Stomach (tissue), 8 donors: ENCODE measurements at regions not wholly inside any gene's neighbourhood (a gene's known extent, or its start where the extent isn't known, plus 50 kb on each side); places are given as distances from the start of the nearest gene placed in this dataset.

Experiments
- DNase-seq, 2 donors: peaks; one replicate each; pipeline versions ENCODE4 v3.0.0 to v3.0.0-alpha.2; 2013 to 2019
- H3K27ac ChIP-seq, 5 donors: fragments of 200-600 bp in 4 of 5; sonication (generic) in 4 of 5; one replicate each; pipeline ENCODE4 v1.5.1; 2013 to 2019; ENCODE audit warnings: mild to moderate bottlenecking in 1 of 5, moderate library complexity in 1 of 5
- H3K27me3 ChIP-seq, 3 donors: fragments of 200-600 bp; sonication (generic); one replicate each; pipeline ENCODE4 v1.5.1; 2017 to 2019; ENCODE audit warnings: mixed run types in 1 of 3
- H3K36me3 ChIP-seq, 4 donors: fragments of 200-600 bp; sonication (generic); 1 replicate in 3 of 4; 2 replicates in 1 of 4; pipeline ENCODE4 v1.5.1; 2016 to 2019
- H3K4me1 ChIP-seq, 4 donors: fragments of 200-600 bp; sonication (generic); one replicate each; pipeline ENCODE4 v1.5.1; 2016 to 2019
- H3K4me3 ChIP-seq, 4 donors: fragments of 200-600 bp; sonication (generic) in 3 of 4; one replicate each; pipeline ENCODE4 v1.5.1; 2016 to 2019; ENCODE audit warnings: mild to moderate bottlenecking in 1 of 4
- H3K9me3 ChIP-seq, 4 donors: fragments of 200-600 bp; sonication (generic); one replicate each; pipeline ENCODE4 v1.5.1; 2016 to 2019
- EP300 ChIP-seq: sonication (generic); formaldehyde crosslinking; IDR thresholded peaks from one replicate; pipeline ENCODE4 v1.6.1; 2017; ENCODE audit warnings: antibody characterized with exemption
- POLR2A ChIP-seq, 4 donors: fragments of 450-650 bp; IDR thresholded peaks; one replicate each; pipeline ENCODE4 v1.6.1; 2016; ENCODE audit warnings: antibody characterized with exemption in 4 of 4, control low read depth in 2 of 4, mild to moderate bottlenecking in 1 of 4, moderate library complexity in 1 of 4
- POLR2AphosphoS5 ChIP-seq, 3 donors: sonication (generic); formaldehyde crosslinking; IDR thresholded peaks; one replicate each; pipeline ENCODE4 v1.6.1; 2016; ENCODE audit warnings: antibody characterized with exemption in 3 of 3
- WGBS, 5 donors: extraction: QIAGEN DNeasy Blood & Tissue Kit in 3 of 5; methylation state at CpG; one replicate each; pipeline versions ENCODE4 v1.1.5 to v1.1.7; 2013 to 2018; 5-methylcytosine and 5-hydroxymethylcytosine counted together
- intact Hi-C: fragments of 100-400 bp; cut with DNase I; formaldehyde crosslinking; loops from one replicate; pipeline ENCODE4 v1.15.1; 2023; ENCODE audit warnings: low total_unique reads
- TF ChIP-seq, protein P1 (sequence below), 7 experiments: fragments of 450-650 bp in 4 of 7; fragments of 200-600 bp in 3 of 7; sonication (generic) in 3 of 7; IDR thresholded peaks; one replicate each; pipeline ENCODE4 v1.5.1; 2016 to 2019; ENCODE audit warnings: antibody characterized with exemption in 7 of 7, control low read depth in 2 of 7, mild to moderate bottlenecking in 1 of 7
- donor health status: healthy with polysubstance abuse.
- donor health status: Bipolar disorder and iron deficiency.
- donor health status: healthy.

DNA sequence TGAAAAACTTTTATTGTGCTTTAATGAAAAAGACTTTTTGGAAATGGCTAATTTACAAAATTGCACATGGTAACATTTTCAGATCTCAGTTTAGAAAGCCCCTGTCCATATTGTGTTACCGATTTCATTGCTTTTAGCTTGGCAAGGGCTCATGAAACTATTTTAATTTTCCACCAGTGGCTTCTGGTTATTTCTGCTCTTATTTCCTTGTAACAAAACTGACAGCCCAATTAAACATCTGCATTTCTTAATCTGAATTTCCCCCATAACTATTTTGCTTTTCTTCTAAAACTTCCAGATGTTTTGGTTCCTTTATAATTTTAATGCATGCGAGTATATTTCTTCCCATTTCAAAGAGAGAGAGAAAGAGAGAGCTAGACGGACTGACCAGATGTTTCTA, 264.8 kb downstream of the PTPRC start:
- Histone ChIP-seq H3K4me3 (no peak overlapping the region), H3K4me1 (peaks cover 0 to 4% (median 0%) of the 10 kb centered on the region in 4 donors), H3K36me3 (peaks cover 0 to 6% (median 2%) of the 10 kb centered on the region in 4 donors), H3K9me3 (no peaks in the 10 kb centered on the region), H3K27me3 (no peaks in the 10 kb centered on the region), H3K27ac (no peak overlapping the region)
- DNase-seq = no peak
- intact Hi-C loops = no loop called here
- TF ChIP-seq POLR2A (IDR thresholded peaks at IDR 0.05) = no peak
- TF ChIP-seq EP300 = no peak
- TF ChIP-seq, protein P1, sequence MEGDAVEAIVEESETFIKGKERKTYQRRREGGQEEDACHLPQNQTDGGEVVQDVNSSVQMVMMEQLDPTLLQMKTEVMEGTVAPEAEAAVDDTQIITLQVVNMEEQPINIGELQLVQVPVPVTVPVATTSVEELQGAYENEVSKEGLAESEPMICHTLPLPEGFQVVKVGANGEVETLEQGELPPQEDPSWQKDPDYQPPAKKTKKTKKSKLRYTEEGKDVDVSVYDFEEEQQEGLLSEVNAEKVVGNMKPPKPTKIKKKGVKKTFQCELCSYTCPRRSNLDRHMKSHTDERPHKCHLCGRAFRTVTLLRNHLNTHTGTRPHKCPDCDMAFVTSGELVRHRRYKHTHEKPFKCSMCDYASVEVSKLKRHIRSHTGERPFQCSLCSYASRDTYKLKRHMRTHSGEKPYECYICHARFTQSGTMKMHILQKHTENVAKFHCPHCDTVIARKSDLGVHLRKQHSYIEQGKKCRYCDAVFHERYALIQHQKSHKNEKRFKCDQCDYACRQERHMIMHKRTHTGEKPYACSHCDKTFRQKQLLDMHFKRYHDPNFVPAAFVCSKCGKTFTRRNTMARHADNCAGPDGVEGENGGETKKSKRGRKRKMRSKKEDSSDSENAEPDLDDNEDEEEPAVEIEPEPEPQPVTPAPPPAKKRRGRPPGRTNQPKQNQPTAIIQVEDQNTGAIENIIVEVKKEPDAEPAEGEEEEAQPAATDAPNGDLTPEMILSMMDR (IDR thresholded peaks at IDR 0.05) = no peak
- TF ChIP-seq POLR2AphosphoS5 (IDR thresholded peaks at IDR 0.05) = no peak
- 69 to 86% (median 81%) methylated on average over 3 of the region's 3 CpGs for WGBS, 5 donors

DNA sequence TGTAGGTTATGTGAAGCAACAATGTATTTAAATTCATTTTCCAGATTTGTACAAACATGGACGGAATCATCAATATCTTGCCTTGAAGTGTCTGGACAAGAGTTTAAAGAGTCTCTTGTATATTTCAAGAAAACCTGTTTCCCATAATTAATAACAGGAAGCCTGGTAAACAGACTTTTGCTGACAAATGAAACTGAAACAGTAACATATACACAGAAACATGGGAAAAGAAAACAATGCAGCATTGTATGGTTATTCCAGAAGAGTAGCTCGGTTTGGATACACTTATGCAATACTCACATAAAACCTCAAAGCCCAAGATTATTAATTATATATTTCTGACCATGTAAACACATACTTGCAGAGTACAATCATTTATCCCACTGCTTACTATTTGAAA, 265.5 kb downstream of the PTPRC start:
- H3K4me1 ChIP-seq = peaks cover 0 to 4% (median 0%) of the 10 kb centered on the region in 4 donors
- WGBS, 5 donors = 45 to 51% (median 51%) methylated on average over 2 of the region's 2 CpGs
- no peak for TF ChIP-seq POLR2A (IDR thresholded peaks at IDR 0.05)
- no peak for TF ChIP-seq POLR2AphosphoS5 (IDR thresholded peaks at IDR 0.05)
- TF ChIP-seq EP300 = no peak
- TF ChIP-seq, protein P1 (IDR thresholded peaks at IDR 0.05) = no peak
- H3K27ac ChIP-seq = no peak overlapping the region
- intact Hi-C loops = no loop called here
- H3K9me3 ChIP-seq = no peaks in the 10 kb centered on the region
- peak in 1 of 2 donors; percentile 35 for DNase-seq
- peaks cover 0 to 6% (median under 1%) of the 10 kb centered on the region in 4 donors for H3K36me3 ChIP-seq
- H3K27me3 ChIP-seq = no peaks in the 10 kb centered on the region
- H3K4me3 ChIP-seq = no peak overlapping the region

DNA sequence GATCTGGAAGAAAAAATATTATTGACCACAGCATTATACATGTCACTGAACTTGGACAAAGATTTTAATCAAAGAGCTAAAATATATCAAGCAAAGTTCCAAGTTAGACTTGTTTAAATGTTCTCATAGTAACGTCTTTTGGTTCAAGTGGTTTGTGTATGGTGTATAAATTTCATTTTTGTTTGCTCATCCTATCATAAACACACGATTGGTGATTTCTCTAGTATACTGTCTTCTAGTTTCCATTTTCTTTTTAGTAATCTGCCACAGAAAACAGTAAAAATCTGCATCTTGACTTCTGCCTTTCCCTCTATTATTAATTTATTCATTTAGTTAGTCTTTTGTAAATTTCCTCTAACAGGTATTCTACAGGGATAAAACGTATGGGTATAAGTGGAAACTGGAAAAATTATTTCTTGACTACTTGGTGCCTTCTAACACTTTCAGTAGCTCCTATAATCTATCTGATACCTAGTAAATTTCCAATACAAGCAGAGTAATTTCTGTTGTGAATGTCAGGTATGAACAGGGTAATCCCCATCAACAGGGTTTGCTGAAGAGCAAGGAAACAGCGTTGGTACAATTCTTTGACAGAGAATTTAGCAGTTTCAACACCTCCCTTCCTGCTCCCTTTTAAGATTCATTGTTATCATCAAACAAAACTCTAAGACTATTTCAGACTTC, 268.0 kb downstream of the PTPRC start:
- Histone ChIP-seq H3K9me3 (no peaks in the 10 kb centered on the region), H3K36me3 (no peaks in the 10 kb centered on the region), H3K27me3 (no peaks in the 10 kb centered on the region), H3K4me1 (peaks cover 0 to 4% (median 0%) of the 10 kb centered on the region in 4 donors), H3K27ac (no peak overlapping the region), H3K4me3 (no peak overlapping the region)
- intact Hi-C loops = no loop called here
- TF ChIP-seq POLR2AphosphoS5 (IDR thresholded peaks at IDR 0.05) (no peak), POLR2A (IDR thresholded peaks at IDR 0.05) (no peak), EP300 (no peak)
- TF ChIP-seq, protein P1 (IDR thresholded peaks at IDR 0.05) = no peak
- no peak for DNase-seq
- WGBS, 5 donors = 58 to 64% (median 61%) methylated on average over 4 of the region's 4 CpGs

DNA sequence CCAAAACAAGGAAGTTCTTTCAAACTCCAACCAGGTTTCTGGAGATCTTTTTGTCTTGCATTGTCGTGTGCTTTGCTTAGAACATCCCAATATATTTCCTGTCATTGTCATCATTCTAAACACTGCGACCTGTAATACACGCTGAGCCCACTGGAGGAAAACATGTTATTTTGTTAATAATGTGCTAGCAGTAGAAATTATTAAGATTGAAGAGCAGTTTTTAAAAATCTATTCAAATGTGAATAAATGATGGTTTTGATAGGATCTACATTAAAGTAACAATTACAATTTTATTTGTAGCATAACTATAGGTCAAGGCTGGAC, 268.5 kb downstream of the PTPRC start:
- DNase-seq = no peak
- no peaks in the 10 kb centered on the region for H3K9me3 ChIP-seq
- TF ChIP-seq POLR2A (IDR thresholded peaks at IDR 0.05) = no peak
- TF ChIP-seq EP300 = no peak
- no peak for TF ChIP-seq POLR2AphosphoS5 (IDR thresholded peaks at IDR 0.05)
- TF ChIP-seq, protein P1 (IDR thresholded peaks at IDR 0.05) = no peak
- H3K4me3 ChIP-seq = no peak overlapping the region
- H3K36me3 ChIP-seq = no peaks in the 10 kb centered on the region
- no peak overlapping the region for H3K27ac ChIP-seq
- intact Hi-C loops = no loop called here
- H3K4me1 ChIP-seq = peaks cover 0 to 4% (median 0%) of the 10 kb centered on the region in 4 donors
- no peaks in the 10 kb centered on the region for H3K27me3 ChIP-seq
- WGBS, 5 donors = 75 to 84% (median 82%) methylated on average over 3 of the region's 3 CpGs
